Heart left ventricle (tissue), 16 donors: ENCODE measurements at regions not wholly inside any gene's neighbourhood (a gene's known extent, or its start where the extent isn't known, plus 50 kb on each side); places are given as distances from the start of the nearest gene placed in this dataset.

Experiments
- ATAC-seq, 4 donors: fragments of 200-7000 bp; cut with Tn5 transposase; one replicate each; pipeline ENCODE4 v1.9.1; 2020 to 2022; ENCODE audit warnings: moderate library complexity in 4 of 4, mild to moderate bottlenecking in 3 of 4, moderate number of reproducible peaks in 1 of 4
- DNase-seq, 5 donors: peaks; one replicate each; pipeline ENCODE4 v3.0.0-alpha.2; 2020
- H3K27ac ChIP-seq, 12 donors: fragments of 200-600 bp; sonication (generic) in 4 of 12; one replicate each; pipeline versions ENCODE4 v1.5.0 to v1.8.0; 2016 to 2022; ENCODE audit warnings: mild to moderate bottlenecking in 2 of 12
- H3K27me3 ChIP-seq, 9 donors: fragments of 200-600 bp; sonication (generic) in 2 of 9; one replicate each; pipeline versions ENCODE4 v1.5.1 to v1.8.0; 2016 to 2022; ENCODE audit warnings: mild to moderate bottlenecking in 3 of 9
- H3K36me3 ChIP-seq, 9 donors: fragments of 200-600 bp; sonication (generic) in 2 of 9; one replicate each; pipeline versions ENCODE4 v1.5.0 to v1.8.0; 2018 to 2022; ENCODE audit warnings: mild to moderate bottlenecking in 2 of 9
- H3K4me1 ChIP-seq, 12 donors: fragments of 200-600 bp; sonication (generic) in 4 of 12; one replicate each; pipeline versions ENCODE4 v1.5.0 to v1.8.0; 2016 to 2022; ENCODE audit warnings: mild to moderate bottlenecking in 3 of 12
- H3K4me3 ChIP-seq, 12 donors: fragments of 200-600 bp; sonication (generic) in 4 of 12; one replicate each; pipeline versions ENCODE4 v1.5.0 to v1.8.0; 2017 to 2022; ENCODE audit warnings: mild to moderate bottlenecking in 9 of 12, moderate library complexity in 4 of 12
- H3K9me3 ChIP-seq, 12 donors: fragments of 200-600 bp; sonication (generic) in 4 of 12; one replicate each; pipeline versions ENCODE4 v1.5.0 to v1.8.0; 2016 to 2022; ENCODE audit warnings: mild to moderate bottlenecking in 1 of 12
- CTCF ChIP-seq, 12 donors: fragments of 200-600 bp; sonication (generic) in 4 of 12; IDR thresholded peaks; one replicate each; pipeline versions ENCODE4 v1.5.0 to v1.8.0; 2018 to 2022; ENCODE audit warnings: antibody characterized with exemption in 12 of 12, mild to moderate bottlenecking in 5 of 12
- POLR2A ChIP-seq, 2 donors: fragments of 450-650 bp; IDR thresholded peaks; one replicate each; pipeline ENCODE4 v1.6.1; 2017; ENCODE audit warnings: antibody characterized with exemption in 2 of 2, mild to moderate bottlenecking in 2 of 2, moderate library complexity in 2 of 2
- WGBS, 4 donors: extraction: QIAGEN DNeasy Blood & Tissue Kit in 2 of 4; methylation state at CpG; one replicate each; pipeline versions ENCODE4 v1.1.5 to v1.1.7; 2013 to 2018; 5-methylcytosine and 5-hydroxymethylcytosine counted together
- intact Hi-C, 10 donors: fragments of 100-400 bp; cut with DNase I; formaldehyde crosslinking; loops; one replicate each; pipeline versions ENCODE4 v1.11.1 to v1.14.2; 2022
- donor health status: ischemic (EF 13 %, LVEDD 7.1; RV severe dilation, severe dysfunction).
- donor health status: healthy with polysubstance abuse.
- donor health status: DM: no; HTN: yes; CAD: no.
- donor health status: DM: no; HTN: no; CAD: no.
- donor health status: ischemic (EF 25% LVEDD 6.9; RV normal size, moderate dysfunction).
- donor health status: ischemic (EF 25% LVEDD 5.7; RV mildly dilated, moderate dysfunction).
- donor health status: healthy.
- donor health status: DM: yes; HTN: yes; CAD: no.
- donor health status: ischemic (EF 35%, LVEDD 5.7; RV mildly dilated, moderate dysfunction).
- donor health status: nonischemic (EF 11% LVEDD 7.7; RV severe dilation, severe dysfunction).
- donor health status: DM: yes; HTN: yes; CAD: no.
- donor health status: PGD.
- donor health status: ischemic (EF 29% LVEDD 5.4; RV normal size, mild dysfunction).
- donor health status: nonischemic (EF 23%, LVEDD 6.1; RV moderate dilation, normal function).

DNA sequence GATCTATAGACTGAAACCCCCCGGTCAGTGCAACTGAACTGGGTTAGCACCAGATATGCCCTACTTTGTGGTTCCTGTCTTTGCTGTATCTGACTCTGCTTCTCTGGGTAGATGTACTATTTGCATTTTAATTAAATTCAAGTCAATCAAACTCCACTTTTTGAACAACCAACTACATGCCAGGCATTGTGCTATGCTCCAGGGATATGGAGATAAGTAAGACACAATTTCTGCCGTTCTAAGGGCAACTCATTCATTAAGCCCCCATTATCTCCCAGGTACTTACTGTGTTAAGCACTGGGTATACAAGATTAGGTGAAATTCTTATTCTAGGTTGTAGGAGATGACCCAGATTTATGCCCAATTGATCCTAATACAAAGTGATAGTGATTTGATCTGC lies 62.7 kb upstream of the JDP2 start:
- ATAC-seq (no peak), DNase-seq (no peak)
- no peaks in the 10 kb centered on the region for H3K27me3 ChIP-seq
- peaks cover 0 to 4% (median 0%) of the 10 kb centered on the region in 12 donors for H3K9me3 ChIP-seq
- intact Hi-C loops: no loop called here
- WGBS, 4 donors: 70 to 85% (median 79%) methylated on average over 2 of the region's 2 CpGs
- no peak overlapping the region for H3K4me3 ChIP-seq
- no peak overlapping the region for H3K27ac ChIP-seq
- H3K4me1 ChIP-seq: peaks cover 0 to 20% (median 4%) of the 10 kb centered on the region in 12 donors
- H3K36me3 ChIP-seq: no peaks in the 10 kb centered on the region
- TF ChIP-seq POLR2A (IDR thresholded peaks at IDR 0.05) (no peak), CTCF (IDR thresholded peaks at IDR 0.05) (no peak)

DNA sequence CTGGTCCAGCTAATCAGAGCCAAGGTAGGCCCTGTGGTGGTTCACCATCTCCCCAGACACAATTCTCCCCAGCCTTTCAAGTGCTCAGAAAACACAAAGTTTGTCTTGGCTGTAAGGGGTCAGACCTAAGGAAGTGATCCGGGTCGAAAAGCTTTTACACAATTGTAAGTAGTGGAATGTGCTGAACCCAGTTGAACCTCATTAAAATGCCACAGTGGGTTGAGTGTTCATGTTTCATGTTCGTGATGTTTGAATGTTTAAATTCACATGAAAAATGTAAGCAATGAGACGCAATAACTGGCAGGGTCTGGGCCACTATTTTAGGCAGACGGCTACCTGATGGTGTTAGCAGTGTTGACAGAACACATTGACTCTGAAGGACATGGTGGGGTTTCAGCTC lies 60.9 kb upstream of the JDP2 start:
- intact Hi-C loops: no loop called here
- peaks cover 0 to 24% (median 3%) of the 10 kb centered on the region in 12 donors for H3K4me1 ChIP-seq
- no peak overlapping the region for H3K4me3 ChIP-seq
- ATAC-seq: no peak
- H3K36me3 ChIP-seq: no peaks in the 10 kb centered on the region
- no peak for TF ChIP-seq POLR2A (IDR thresholded peaks at IDR 0.05)
- TF ChIP-seq CTCF (IDR thresholded peaks at IDR 0.05): no peak
- H3K27me3 ChIP-seq: no peaks in the 10 kb centered on the region
- 62 to 84% (median 79%) methylated on average over 5 of the region's 5 CpGs for WGBS, 4 donors
- no peak overlapping the region for H3K27ac ChIP-seq
- H3K9me3 ChIP-seq: peaks cover 0 to 4% (median 0%) of the 10 kb centered on the region in 12 donors
- no peak for DNase-seq

DNA sequence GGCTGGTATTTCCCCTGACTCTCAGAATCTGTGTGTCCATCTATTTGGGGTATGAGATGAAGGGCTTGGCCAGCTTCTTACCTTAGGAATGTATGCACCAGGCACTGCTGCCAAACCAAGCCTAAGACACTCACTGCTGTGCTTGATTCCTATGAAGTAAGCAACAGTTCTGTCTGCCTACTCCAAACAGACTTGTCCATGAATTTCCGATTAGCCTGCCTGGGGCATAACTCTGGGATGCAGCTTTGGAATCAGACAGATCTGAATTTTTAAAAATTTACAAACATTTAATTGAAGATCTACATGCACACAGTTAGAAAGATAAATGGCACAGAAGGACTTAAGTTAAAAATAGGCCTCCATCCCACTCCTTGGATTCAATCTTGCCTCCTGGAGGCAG lies 59.5 kb upstream of the JDP2 start:
- TF ChIP-seq POLR2A (IDR thresholded peaks at IDR 0.05) (no peak), CTCF (IDR thresholded peaks at IDR 0.05) (no peak)
- ATAC-seq: no peak

GRCh38 chr14:75369506-75369905 lies 58.3 kb upstream of the JDP2 start:
- Histone ChIP-seq H3K4me3 (no peak overlapping the region), H3K4me1 (peaks cover 0 to 23% (median 1%) of the 10 kb centered on the region in 12 donors), H3K9me3 (peaks cover 0 to 4% (median 0%) of the 10 kb centered on the region in 12 donors), H3K36me3 (no peaks in the 10 kb centered on the region), H3K27ac (no peak overlapping the region), H3K27me3 (no peaks in the 10 kb centered on the region)
- DNase-seq: peak in 4 of 5 donors; percentile 18 to 43 (median 31)
- intact Hi-C loops: no loop called here
- TF ChIP-seq POLR2A (IDR thresholded peaks at IDR 0.05) (no peak), CTCF (IDR thresholded peaks at IDR 0.05) (no peak)
- WGBS, 4 donors: 49 to 64% (median 56%) methylated on average over 1 of the region's 1 CpG
- peak; percentile 49 to 78 (median 72) for ATAC-seq

More for the DNA sequence above, 59.5 kb upstream of the JDP2 start:
- DNase-seq: no peak
- H3K9me3 ChIP-seq: peaks cover 0 to 4% (median 0%) of the 10 kb centered on the region in 12 donors
- H3K36me3 ChIP-seq: no peaks in the 10 kb centered on the region
- no peaks in the 10 kb centered on the region for H3K27me3 ChIP-seq
- 90 to 100% (median 96%) methylated on average over 1 of the region's 1 CpG for WGBS, 4 donors
- H3K27ac ChIP-seq: no peak overlapping the region
- no peak overlapping the region for H3K4me3 ChIP-seq
- H3K4me1 ChIP-seq: peaks cover 0 to 32% (median 1%) of the 10 kb centered on the region in 12 donors
- intact Hi-C loops: no loop called here
